Inferior parietal cortex (tissue), 1 donor: ENCODE measurements at regions not wholly inside any gene's neighbourhood (a gene's known extent, or its start where the extent isn't known, plus 50 kb on each side); places are given as distances from the start of the nearest gene placed in this dataset.

ENCODE experiments used
- DNase-seq: peaks from one replicate; pipeline ENCODE4 v3.0.0-alpha.2; 2016; ENCODE audit errors: extremely low spot score

GRCh38 chr16:82358606-82359221 is 188.7 kb upstream of the MPHOSPH6 start:
- no peak for DNase-seq

GRCh38 chr16:82358161-82358560 is 188.1 kb upstream of the MPHOSPH6 start:
- no peak for DNase-seq

GRCh38 chr16:82357237-82357636 is 187.2 kb upstream of the MPHOSPH6 start:
- DNase-seq = no peak

GRCh38 chr16:82350560-82350959 is 180.5 kb upstream of the MPHOSPH6 start:
- no peak for DNase-seq

- no peak for DNase-seq
Observed at GRCh38 chr16:82345318-82345717, 175.3 kb upstream of the MPHOSPH6 start.

- peak; percentile 51 for DNase-seq
Observed at GRCh38 chr16:82344157-82344556, 174.1 kb upstream of the MPHOSPH6 start.

- no peak for DNase-seq
Observed at GRCh38 chr16:82341146-82341669, 171.2 kb upstream of the MPHOSPH6 start.

- DNase-seq = peak; percentile 68
Observed at GRCh38 chr16:82340531-82340930, 170.5 kb upstream of the MPHOSPH6 start.

- no peak for DNase-seq
Observed at GRCh38 chr16:82337355-82337754, 167.3 kb upstream of the MPHOSPH6 start.

GRCh38 chr16:82331974-82332750 is 162.1 kb upstream of the MPHOSPH6 start:
- no peak for DNase-seq

- no peak for DNase-seq
Observed at GRCh38 chr16:82331397-82331796, 161.4 kb upstream of the MPHOSPH6 start.

- DNase-seq = no peak
Observed at GRCh38 chr16:82329504-82330192, 159.6 kb upstream of the MPHOSPH6 start.

GRCh38 chr16:82328881-82329469 is 159.0 kb upstream of the MPHOSPH6 start:
- no peak for DNase-seq

- no peak for DNase-seq
Observed at GRCh38 chr16:82323171-82323570, 153.1 kb upstream of the MPHOSPH6 start.

GRCh38 chr16:82322177-82322576 is 152.2 kb upstream of the MPHOSPH6 start:
- DNase-seq = no peak

- no peak for DNase-seq
Observed at GRCh38 chr16:82319038-82319437, 149.0 kb upstream of the MPHOSPH6 start.

GRCh38 chr16:82317411-82318167 is 147.6 kb upstream of the MPHOSPH6 start:
- no peak for DNase-seq

GRCh38 chr16:82313754-82314153 is 143.7 kb upstream of the MPHOSPH6 start:
- DNase-seq = no peak

GRCh38 chr16:82311528-82311927 is 141.5 kb upstream of the MPHOSPH6 start:
- no peak for DNase-seq

- DNase-seq = peak; percentile 27
Observed at GRCh38 chr16:82302042-82302727, 132.2 kb upstream of the MPHOSPH6 start.
